ENCODE measurements at regions not wholly inside any gene's neighbourhood (a gene's known extent, or its start where the extent isn't known, plus 50 kb on each side); places are given as distances from the start of the nearest gene placed in this dataset.

DNA sequence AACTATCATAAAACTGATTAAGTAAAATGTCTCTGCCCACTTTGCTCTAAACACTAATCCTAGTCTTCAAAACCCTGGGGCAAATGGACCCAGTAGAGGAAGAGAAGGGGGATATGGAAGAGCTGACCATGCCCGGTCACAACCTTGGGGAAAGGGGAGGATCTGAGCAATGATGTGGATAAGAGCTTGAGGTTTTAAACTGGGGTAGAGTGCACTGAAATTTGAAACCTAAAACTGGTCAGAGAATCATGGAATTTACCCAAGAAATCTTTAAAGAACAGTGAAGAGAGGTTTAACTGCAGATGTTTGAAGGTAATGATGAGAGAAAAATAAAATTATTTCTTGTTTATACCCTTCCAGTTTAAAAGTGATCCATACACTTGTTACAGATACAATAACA is 110.8 kb downstream of the MRPS30 start:
- CTCF ChIA-PET, result no interaction called here
- Histone ChIP-seq H3K4me3 (replicated peaks in 1 of 3; ENCODE audit: insufficient read depth in 1 of 3, low read depth in 1 of 3, low read length in 3 of 3) (no peak overlapping the region), H3K4me1 (ENCODE audit: control insufficient read depth, extremely low read depth, insufficient read depth, low read length) (no peaks in the 10 kb centered on the region), H3K36me3 (ENCODE audit: control insufficient read depth in 2 of 2, extremely low read depth in 1 of 2, insufficient read depth in 2 of 2, low read length in 2 of 2) (no peaks in the 10 kb centered on the region), H3K79me2 (ENCODE audit: control insufficient read depth, insufficient read depth, low read length) (no peaks in the 10 kb centered on the region), H3K9me1 (replicated peaks; ENCODE audit: control insufficient read depth, extremely low read depth, insufficient read depth, low read length) (no peaks in the 10 kb centered on the region), H2AFZ (ENCODE audit: low read depth, low read length) (no peak overlapping the region), H3K9ac (replicated peaks; ENCODE audit: extremely low read depth, insufficient read depth, low read length) (no peak overlapping the region), H4K20me1 (replicated peaks; ENCODE audit: control insufficient read depth, extremely low read depth, insufficient read depth, low read length) (no peaks in the 10 kb centered on the region), H3K27me3 (ENCODE audit: control insufficient read depth in 2 of 2, insufficient read depth in 2 of 2, low read length in 2 of 2) (no peaks in the 10 kb centered on the region), H3K4me2 (ENCODE audit: insufficient read depth, low read length) (no peak overlapping the region), H3K27ac (ENCODE audit: insufficient read depth, low read depth, low read length) (no peak overlapping the region), H3K9me3 (replicated peaks; ENCODE audit: control insufficient read depth, insufficient read depth, low read length) (no peaks in the 10 kb centered on the region)
- intact Hi-C loops (cut with micrococcal nuclease), result no loop called here
- dilution Hi-C loops (cut with MboI; ENCODE audit: extremely low pct_ligation_motif_present, low sequenced_read_pairs), result no loop called here
- no TSS peak for BruUV-seq (replicated peaks)
- TF ChIP-seq GATA2 (IDR thresholded peaks at IDR 0.05; ENCODE audit: insufficient read depth, insufficient read length, low read depth, low read length) (no peak), MAX (IDR thresholded peaks at IDR 0.05; ENCODE audit: insufficient read depth, insufficient read length) (no peak), MYC (IDR thresholded peaks at IDR 0.05; ENCODE audit: low read depth, low read length) (no peak), FOS (IDR thresholded peaks at IDR 0.05; ENCODE audit: borderline replicate concordance, insufficient read depth, low read length) (no peak), JUN (IDR thresholded peaks at IDR 0.05; ENCODE audit: borderline replicate concordance, insufficient read depth, insufficient read length, low read depth) (no peak), POLR2AphosphoS5 (IDR thresholded peaks at IDR 0.05; ENCODE audit: insufficient read depth, low read depth, low read length) (no peak), POLR2A (IDR thresholded peaks at IDR 0.05; ENCODE audit: low read depth, low read length) (no peak), CTCF (IDR thresholded peaks at IDR 0.05; ENCODE audit: extremely low read depth in 1 of 2, insufficient read depth in 1 of 2, low read depth in 1 of 2, low read length in 2 of 2) (no peak), EZH2 (IDR thresholded peaks at IDR 0.05; ENCODE audit: borderline replicate concordance, low read depth, low read length, severe bottlenecking) (no peak)
- FAIRE-seq (no peak), DNase-seq (ENCODE audit: low read depth, low spot score) (no peak)
- POLR2A ChIA-PET, result no interaction called here
